DOHH2 (cell line): ENCODE measurements at regions not wholly inside any gene's neighbourhood (a gene's known extent, or its start where the extent isn't known, plus 50 kb on each side); places are given as distances from the start of the nearest gene placed in this dataset.

Source experiments
- CTCF ChIP-seq: fragments of 200-600 bp; sonication (generic); IDR thresholded peaks from one replicate; pipeline ENCODE4 v1.5.1; 2014; ENCODE audit warnings: antibody characterized with exemption, mild to moderate bottlenecking, low read depth, low read length; ENCODE audit not compliant: poor library complexity, severe bottlenecking
- EZH2phosphoT487 ChIP-seq: fragments of 200-600 bp; sonication (generic); IDR thresholded peaks from 2 replicates; pipeline ENCODE4 v1.6.1; 2017; ENCODE audit warnings: borderline replicate concordance, mild to moderate bottlenecking, antibody characterized with exemption, low read length, moderate library complexity, mixed read lengths

- TF ChIP-seq CTCF: no peak
- no peak for TF ChIP-seq EZH2phosphoT487
Measured at GRCh38 chr20:17003170-17003870, 223.5 kb upstream of the PCSK2 start.
